ENCODE measurements at regions not wholly inside any gene's neighbourhood (a gene's known extent, or its start where the extent isn't known, plus 50 kb on each side); places are given as distances from the start of the nearest gene placed in this dataset.
"Not testable (repeated sequence)": the region's sequence is repeated elsewhere in the genome, so short reads cannot be mapped to it uniquely, and the experiment has no call there.

DNA sequence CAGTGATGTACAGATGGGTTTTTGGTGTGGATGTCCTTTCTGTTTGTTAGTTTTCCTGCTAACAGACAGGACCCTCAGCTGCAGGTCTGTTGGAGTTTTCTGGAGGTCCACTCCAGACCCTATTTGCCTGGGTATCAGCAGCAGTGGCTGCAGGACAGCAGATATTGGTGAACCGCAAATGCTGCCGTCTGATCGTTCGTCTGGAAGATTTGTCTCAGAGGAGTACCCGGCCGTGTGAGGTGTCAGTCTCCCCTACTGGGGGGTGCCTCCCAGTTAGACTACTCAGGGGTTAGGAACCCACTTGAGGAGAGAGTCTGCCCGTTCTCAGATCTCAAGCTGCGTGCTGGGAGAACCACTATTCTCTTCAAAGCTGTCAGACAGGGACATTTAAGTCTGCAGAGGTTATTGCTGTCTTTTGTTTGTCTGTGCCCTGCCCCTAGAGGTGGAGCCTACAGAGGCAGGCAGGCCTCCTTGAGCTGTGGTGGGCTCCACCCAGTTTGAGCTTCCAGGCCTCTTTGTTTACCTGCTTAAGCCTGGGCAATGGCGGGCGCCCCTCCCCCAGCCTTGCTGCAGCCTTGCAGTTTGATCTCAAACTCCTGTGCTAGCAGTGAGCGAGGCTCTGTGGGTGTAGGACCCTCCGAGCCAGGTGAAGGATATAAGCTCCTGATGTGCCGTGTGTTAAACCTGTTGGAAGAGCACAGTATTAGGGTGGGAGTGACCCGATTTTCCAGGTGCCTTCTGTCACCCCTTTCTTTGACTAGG, 66.3 kb upstream of the PAM start:
- TF ChIP-seq, protein P1, sequence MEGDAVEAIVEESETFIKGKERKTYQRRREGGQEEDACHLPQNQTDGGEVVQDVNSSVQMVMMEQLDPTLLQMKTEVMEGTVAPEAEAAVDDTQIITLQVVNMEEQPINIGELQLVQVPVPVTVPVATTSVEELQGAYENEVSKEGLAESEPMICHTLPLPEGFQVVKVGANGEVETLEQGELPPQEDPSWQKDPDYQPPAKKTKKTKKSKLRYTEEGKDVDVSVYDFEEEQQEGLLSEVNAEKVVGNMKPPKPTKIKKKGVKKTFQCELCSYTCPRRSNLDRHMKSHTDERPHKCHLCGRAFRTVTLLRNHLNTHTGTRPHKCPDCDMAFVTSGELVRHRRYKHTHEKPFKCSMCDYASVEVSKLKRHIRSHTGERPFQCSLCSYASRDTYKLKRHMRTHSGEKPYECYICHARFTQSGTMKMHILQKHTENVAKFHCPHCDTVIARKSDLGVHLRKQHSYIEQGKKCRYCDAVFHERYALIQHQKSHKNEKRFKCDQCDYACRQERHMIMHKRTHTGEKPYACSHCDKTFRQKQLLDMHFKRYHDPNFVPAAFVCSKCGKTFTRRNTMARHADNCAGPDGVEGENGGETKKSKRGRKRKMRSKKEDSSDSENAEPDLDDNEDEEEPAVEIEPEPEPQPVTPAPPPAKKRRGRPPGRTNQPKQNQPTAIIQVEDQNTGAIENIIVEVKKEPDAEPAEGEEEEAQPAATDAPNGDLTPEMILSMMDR (conservative IDR thresholded peaks at IDR 0.05; ENCODE audit: low read depth in 2 of 2) = not testable (repeated sequence)
- TF ChIP-seq EZH2 (IDR thresholded peaks at IDR 0.05; ENCODE audit: low read depth, unreplicated experiment); CREB1 (CRISPR knock-in tag; IDR thresholded peaks at IDR 0.05; ENCODE audit: low read depth); POLR2AphosphoS5 (IDR thresholded peaks at IDR 0.05; ENCODE audit: low read depth); ZNF331 (CRISPR knock-in tag; IDR thresholded peaks at IDR 0.05; ENCODE audit: low read depth); JUNB (IDR thresholded peaks at IDR 0.05; ENCODE audit: unreplicated experiment); STAT1 (IDR thresholded peaks at IDR 0.05; ENCODE audit: unreplicated experiment); NANOG (IDR thresholded peaks at IDR 0.05; ENCODE audit: borderline replicate concordance); EZH2phosphoT487 (IDR thresholded peaks at IDR 0.05; ENCODE audit: unreplicated experiment); ZNF114 (CRISPR knock-in tag; IDR thresholded peaks at IDR 0.05): not testable (repeated sequence)
- TF ChIP-seq, protein P2, sequence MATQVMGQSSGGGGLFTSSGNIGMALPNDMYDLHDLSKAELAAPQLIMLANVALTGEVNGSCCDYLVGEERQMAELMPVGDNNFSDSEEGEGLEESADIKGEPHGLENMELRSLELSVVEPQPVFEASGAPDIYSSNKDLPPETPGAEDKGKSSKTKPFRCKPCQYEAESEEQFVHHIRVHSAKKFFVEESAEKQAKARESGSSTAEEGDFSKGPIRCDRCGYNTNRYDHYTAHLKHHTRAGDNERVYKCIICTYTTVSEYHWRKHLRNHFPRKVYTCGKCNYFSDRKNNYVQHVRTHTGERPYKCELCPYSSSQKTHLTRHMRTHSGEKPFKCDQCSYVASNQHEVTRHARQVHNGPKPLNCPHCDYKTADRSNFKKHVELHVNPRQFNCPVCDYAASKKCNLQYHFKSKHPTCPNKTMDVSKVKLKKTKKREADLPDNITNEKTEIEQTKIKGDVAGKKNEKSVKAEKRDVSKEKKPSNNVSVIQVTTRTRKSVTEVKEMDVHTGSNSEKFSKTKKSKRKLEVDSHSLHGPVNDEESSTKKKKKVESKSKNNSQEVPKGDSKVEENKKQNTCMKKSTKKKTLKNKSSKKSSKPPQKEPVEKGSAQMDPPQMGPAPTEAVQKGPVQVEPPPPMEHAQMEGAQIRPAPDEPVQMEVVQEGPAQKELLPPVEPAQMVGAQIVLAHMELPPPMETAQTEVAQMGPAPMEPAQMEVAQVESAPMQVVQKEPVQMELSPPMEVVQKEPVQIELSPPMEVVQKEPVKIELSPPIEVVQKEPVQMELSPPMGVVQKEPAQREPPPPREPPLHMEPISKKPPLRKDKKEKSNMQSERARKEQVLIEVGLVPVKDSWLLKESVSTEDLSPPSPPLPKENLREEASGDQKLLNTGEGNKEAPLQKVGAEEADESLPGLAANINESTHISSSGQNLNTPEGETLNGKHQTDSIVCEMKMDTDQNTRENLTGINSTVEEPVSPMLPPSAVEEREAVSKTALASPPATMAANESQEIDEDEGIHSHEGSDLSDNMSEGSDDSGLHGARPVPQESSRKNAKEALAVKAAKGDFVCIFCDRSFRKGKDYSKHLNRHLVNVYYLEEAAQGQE (IDR thresholded peaks at IDR 0.05; ENCODE audit: unreplicated experiment) = not testable (repeated sequence)
- TF ChIP-seq, protein P3, sequence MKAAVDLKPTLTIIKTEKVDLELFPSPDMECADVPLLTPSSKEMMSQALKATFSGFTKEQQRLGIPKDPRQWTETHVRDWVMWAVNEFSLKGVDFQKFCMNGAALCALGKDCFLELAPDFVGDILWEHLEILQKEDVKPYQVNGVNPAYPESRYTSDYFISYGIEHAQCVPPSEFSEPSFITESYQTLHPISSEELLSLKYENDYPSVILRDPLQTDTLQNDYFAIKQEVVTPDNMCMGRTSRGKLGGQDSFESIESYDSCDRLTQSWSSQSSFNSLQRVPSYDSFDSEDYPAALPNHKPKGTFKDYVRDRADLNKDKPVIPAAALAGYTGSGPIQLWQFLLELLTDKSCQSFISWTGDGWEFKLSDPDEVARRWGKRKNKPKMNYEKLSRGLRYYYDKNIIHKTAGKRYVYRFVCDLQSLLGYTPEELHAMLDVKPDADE (IDR thresholded peaks at IDR 0.05) = not testable (repeated sequence)
- TF ChIP-seq, protein P4, sequence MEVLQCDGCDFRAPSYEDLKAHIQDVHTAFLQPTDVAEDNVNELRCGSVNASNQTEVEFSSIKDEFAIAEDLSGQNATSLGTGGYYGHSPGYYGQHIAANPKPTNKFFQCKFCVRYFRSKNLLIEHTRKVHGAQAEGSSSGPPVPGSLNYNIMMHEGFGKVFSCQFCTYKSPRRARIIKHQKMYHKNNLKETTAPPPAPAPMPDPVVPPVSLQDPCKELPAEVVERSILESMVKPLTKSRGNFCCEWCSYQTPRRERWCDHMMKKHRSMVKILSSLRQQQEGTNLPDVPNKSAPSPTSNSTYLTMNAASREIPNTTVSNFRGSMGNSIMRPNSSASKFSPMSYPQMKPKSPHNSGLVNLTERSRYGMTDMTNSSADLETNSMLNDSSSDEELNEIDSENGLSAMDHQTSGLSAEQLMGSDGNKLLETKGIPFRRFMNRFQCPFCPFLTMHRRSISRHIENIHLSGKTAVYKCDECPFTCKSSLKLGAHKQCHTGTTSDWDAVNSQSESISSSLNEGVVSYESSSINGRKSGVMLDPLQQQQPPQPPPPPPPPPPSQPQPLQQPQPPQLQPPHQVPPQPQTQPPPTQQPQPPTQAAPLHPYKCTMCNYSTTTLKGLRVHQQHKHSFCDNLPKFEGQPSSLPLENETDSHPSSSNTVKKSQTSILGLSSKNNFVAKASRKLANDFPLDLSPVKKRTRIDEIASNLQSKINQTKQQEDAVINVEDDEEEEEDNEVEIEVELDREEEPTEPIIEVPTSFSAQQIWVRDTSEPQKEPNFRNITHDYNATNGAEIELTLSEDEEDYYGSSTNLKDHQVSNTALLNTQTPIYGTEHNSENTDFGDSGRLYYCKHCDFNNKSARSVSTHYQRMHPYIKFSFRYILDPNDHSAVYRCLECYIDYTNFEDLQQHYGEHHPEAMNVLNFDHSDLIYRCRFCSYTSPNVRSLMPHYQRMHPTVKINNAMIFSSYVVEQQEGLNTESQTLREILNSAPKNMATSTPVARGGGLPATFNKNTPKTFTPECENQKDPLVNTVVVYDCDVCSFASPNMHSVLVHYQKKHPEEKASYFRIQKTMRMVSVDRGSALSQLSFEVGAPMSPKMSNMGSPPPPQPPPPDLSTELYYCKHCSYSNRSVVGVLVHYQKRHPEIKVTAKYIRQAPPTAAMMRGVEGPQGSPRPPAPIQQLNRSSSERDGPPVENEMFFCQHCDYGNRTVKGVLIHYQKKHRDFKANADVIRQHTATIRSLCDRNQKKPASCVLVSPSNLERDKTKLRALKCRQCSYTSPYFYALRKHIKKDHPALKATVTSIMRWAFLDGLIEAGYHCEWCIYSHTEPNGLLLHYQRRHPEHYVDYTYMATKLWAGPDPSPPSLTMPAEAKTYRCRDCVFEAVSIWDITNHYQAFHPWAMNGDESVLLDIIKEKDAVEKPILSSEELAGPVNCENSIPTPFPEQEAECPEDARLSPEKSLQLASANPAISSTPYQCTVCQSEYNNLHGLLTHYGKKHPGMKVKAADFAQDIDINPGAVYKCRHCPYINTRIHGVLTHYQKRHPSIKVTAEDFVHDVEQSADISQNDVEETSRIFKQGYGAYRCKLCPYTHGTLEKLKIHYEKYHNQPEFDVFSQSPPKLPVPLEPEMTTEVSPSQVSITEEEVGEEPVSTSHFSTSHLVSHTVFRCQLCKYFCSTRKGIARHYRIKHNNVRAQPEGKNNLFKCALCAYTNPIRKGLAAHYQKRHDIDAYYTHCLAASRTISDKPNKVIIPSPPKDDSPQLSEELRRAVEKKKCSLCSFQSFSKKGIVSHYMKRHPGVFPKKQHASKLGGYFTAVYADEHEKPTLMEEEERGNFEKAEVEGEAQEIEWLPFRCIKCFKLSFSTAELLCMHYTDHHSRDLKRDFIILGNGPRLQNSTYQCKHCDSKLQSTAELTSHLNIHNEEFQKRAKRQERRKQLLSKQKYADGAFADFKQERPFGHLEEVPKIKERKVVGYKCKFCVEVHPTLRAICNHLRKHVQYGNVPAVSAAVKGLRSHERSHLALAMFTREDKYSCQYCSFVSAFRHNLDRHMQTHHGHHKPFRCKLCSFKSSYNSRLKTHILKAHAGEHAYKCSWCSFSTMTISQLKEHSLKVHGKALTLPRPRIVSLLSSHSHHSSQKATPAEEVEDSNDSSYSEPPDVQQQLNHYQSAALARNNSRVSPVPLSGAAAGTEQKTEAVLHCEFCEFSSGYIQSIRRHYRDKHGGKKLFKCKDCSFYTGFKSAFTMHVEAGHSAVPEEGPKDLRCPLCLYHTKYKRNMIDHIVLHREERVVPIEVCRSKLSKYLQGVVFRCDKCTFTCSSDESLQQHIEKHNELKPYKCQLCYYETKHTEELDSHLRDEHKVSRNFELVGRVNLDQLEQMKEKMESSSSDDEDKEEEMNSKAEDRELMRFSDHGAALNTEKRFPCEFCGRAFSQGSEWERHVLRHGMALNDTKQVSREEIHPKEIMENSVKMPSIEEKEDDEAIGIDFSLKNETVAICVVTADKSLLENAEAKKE (CRISPR knock-in tag; IDR thresholded peaks at IDR 0.05) = not testable (repeated sequence)
